Peyer's patch (tissue), 4 donors: ENCODE measurements at regions not wholly inside any gene's neighbourhood (a gene's known extent, or its start where the extent isn't known, plus 50 kb on each side); places are given as distances from the start of the nearest gene placed in this dataset.
"Not testable (repeated sequence)": the region's sequence is repeated elsewhere in the genome, so short reads cannot be mapped to it uniquely, and the experiment has no call there.

Source experiments
- DNase-seq, 3 donors: peaks; one replicate each; pipeline ENCODE4 v3.0.0-alpha.2; 2017 to 2019
- H3K27ac ChIP-seq, 4 donors: fragments of 200-600 bp; sonication (generic); one replicate each; pipeline ENCODE4 v1.5.1; 2016 to 2019
- H3K27me3 ChIP-seq, 2 donors: fragments of 200-600 bp; sonication (generic); one replicate each; pipeline ENCODE4 v1.5.1; 2019
- H3K36me3 ChIP-seq, 3 donors: fragments of 200-600 bp; sonication (generic); one replicate each; pipeline ENCODE4 v1.5.1; 2016 to 2019
- H3K4me1 ChIP-seq, 4 donors: fragments of 200-600 bp; sonication (generic); one replicate each; pipeline ENCODE4 v1.5.1; 2016 to 2019
- H3K4me3 ChIP-seq, 4 donors: fragments of 200-600 bp; sonication (generic); 1 replicate in 3 of 4; 2 replicates in 1 of 4; pipeline ENCODE4 v1.5.1; 2016 to 2019; ENCODE audit warnings: mild to moderate bottlenecking in 1 of 4
- H3K9me3 ChIP-seq, 4 donors: fragments of 200-600 bp; sonication (generic); one replicate each; pipeline ENCODE4 v1.5.1; 2016 to 2019; ENCODE audit warnings: mild to moderate bottlenecking in 1 of 4
- POLR2A ChIP-seq, 2 donors: fragments of 450-650 bp; IDR thresholded peaks; one replicate each; pipeline ENCODE4 v1.5.1; 2017; ENCODE audit warnings: antibody characterized with exemption in 2 of 2, mild to moderate bottlenecking in 2 of 2, moderate library complexity in 2 of 2
- TF ChIP-seq, protein P1 (sequence below), 6 experiments: fragments of 450-650 bp in 4 of 6; fragments of 200-600 bp in 2 of 6; sonication (generic) in 1 of 6; IDR thresholded peaks; one replicate each; pipeline ENCODE4 v1.5.1; 2017 to 2019; ENCODE audit warnings: antibody characterized with exemption in 6 of 6, mild to moderate bottlenecking in 3 of 6, moderate library complexity in 1 of 6

DNA sequence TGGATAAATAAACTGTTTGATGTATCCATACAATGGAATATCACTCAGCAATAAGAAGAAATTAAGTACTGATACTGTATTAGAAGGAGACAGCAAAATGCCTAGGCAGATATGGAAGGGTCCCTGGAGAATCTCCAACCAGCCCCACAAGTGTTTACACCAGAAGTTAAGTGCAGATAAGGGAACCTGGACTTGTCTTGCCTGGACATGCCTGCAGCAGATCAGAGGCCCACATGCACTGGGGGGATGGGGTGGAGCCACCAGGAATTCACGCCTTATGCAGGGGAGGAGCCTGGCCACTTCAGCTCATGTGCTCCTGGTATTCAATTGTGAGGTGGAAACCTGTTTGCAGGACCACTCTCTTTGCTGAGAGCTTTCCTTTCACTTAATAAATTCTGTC, 356.9 kb downstream of the TUBA3C start:
- not testable (repeated sequence) for H3K27ac ChIP-seq, H3K4me1 ChIP-seq, H3K9me3 ChIP-seq, H3K27me3 ChIP-seq, DNase-seq, H3K36me3 ChIP-seq, H3K4me3 ChIP-seq

GRCh38 chr13:18822655-18823639, 358.7 kb downstream of the TUBA3C start:
- H3K27me3 ChIP-seq, DNase-seq, H3K9me3 ChIP-seq, H3K27ac ChIP-seq, H3K4me1 ChIP-seq, H3K4me3 ChIP-seq, H3K36me3 ChIP-seq: not testable (repeated sequence)

DNA sequence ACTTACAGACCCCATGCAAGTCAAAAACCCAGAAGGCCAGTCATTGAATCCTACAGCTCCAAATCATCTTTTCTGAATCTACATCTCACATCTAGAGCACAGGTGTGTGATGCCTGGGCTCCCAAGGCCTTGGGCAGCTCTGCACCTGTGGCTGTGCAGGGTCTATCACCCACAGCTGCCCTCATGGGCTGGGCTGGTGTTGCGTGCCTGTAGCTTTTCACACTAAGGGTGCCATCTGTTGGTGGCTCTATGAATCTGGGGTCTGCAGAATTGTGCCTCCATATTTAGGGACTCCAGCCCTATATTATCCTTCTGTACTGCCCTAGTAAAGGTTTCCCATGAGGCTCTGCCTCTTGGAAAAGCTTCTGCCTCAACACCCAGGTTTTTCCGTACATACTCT, 407.6 kb downstream of the TUBA3C start:
- not testable (repeated sequence) for H3K27me3 ChIP-seq, H3K9me3 ChIP-seq, DNase-seq, H3K4me1 ChIP-seq, H3K36me3 ChIP-seq, H3K4me3 ChIP-seq, H3K27ac ChIP-seq

DNA sequence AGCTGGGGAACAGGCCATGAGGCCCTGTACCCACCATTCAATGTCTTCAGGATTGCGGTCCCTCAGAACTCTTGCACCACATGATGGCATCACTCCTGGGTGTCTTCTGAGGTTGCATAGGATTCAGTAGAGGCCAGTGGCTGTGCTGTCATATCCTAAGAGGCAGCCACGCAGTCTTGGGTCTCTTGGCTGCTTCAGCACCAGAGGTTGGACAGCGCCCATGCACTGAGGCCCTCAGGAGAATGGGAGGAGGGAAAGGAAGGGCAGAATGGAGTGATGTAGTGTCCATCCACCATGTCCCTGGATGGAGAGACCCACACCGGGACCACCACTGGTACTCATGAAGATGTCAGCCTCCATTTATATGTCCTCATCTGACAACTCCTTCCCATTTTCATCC, 439.9 kb downstream of the TUBA3C start:
- not testable (repeated sequence) for H3K27me3 ChIP-seq, H3K27ac ChIP-seq, H3K36me3 ChIP-seq, DNase-seq, H3K9me3 ChIP-seq, H3K4me3 ChIP-seq, H3K4me1 ChIP-seq

GRCh38 chr13:18739310-18739709, 442.3 kb downstream of the TUBA3C start:
- DNase-seq: no peak
- H3K4me1 ChIP-seq: no peaks in the 10 kb centered on the region

DNA sequence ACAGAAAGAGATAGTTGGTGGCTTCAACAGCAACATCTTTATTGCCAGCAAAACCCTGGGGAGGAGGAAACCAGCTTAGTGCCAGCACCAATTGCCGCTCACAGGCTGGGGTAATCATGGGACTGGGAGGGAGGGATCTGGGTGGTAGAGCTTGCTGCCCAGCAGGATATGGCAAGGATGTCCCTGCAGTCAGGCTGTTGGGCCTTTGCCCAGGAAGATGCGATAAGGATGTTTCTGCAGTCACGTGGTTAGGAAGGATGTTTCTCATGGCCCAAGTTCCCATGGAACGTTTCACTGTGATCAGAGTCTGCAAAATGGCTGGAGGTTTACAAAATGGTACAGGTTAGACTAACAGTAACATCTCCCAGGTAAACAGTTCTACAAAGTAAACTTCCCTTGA, 443.5 kb downstream of the TUBA3C start:
- DNase-seq, H3K9me3 ChIP-seq, H3K27ac ChIP-seq, H3K27me3 ChIP-seq, H3K36me3 ChIP-seq, H3K4me3 ChIP-seq, H3K4me1 ChIP-seq: not testable (repeated sequence)

More at GRCh38 chr13:18739310-18739709, 442.3 kb downstream of the TUBA3C start:
- Histone ChIP-seq H3K9me3 (peaks cover 0 to 3% (median 0%) of the 10 kb centered on the region in 4 donors), H3K4me3 (no peak overlapping the region), H3K27me3 (no peaks in the 10 kb centered on the region), H3K27ac (no peak overlapping the region), H3K36me3 (no peaks in the 10 kb centered on the region)
- TF ChIP-seq POLR2A (IDR thresholded peaks at IDR 0.05): no peak
- TF ChIP-seq, protein P1, sequence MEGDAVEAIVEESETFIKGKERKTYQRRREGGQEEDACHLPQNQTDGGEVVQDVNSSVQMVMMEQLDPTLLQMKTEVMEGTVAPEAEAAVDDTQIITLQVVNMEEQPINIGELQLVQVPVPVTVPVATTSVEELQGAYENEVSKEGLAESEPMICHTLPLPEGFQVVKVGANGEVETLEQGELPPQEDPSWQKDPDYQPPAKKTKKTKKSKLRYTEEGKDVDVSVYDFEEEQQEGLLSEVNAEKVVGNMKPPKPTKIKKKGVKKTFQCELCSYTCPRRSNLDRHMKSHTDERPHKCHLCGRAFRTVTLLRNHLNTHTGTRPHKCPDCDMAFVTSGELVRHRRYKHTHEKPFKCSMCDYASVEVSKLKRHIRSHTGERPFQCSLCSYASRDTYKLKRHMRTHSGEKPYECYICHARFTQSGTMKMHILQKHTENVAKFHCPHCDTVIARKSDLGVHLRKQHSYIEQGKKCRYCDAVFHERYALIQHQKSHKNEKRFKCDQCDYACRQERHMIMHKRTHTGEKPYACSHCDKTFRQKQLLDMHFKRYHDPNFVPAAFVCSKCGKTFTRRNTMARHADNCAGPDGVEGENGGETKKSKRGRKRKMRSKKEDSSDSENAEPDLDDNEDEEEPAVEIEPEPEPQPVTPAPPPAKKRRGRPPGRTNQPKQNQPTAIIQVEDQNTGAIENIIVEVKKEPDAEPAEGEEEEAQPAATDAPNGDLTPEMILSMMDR (IDR thresholded peaks at IDR 0.05): no peak

- not testable (repeated sequence) for H3K27ac ChIP-seq, H3K9me3 ChIP-seq, H3K4me3 ChIP-seq, H3K36me3 ChIP-seq, H3K27me3 ChIP-seq, DNase-seq, H3K4me1 ChIP-seq
Measured at GRCh38 chr13:18727138-18727537, 454.5 kb downstream of the TUBA3C start.

- not testable (repeated sequence) for H3K27ac ChIP-seq, H3K9me3 ChIP-seq, H3K4me1 ChIP-seq, H3K27me3 ChIP-seq, H3K4me3 ChIP-seq, DNase-seq, H3K36me3 ChIP-seq
Measured at GRCh38 chr13:18726524-18726923, 455.1 kb downstream of the TUBA3C start.

- H3K27ac ChIP-seq, DNase-seq, H3K4me3 ChIP-seq, H3K27me3 ChIP-seq, H3K36me3 ChIP-seq, H3K9me3 ChIP-seq, H3K4me1 ChIP-seq: not testable (repeated sequence)
Measured at GRCh38 chr13:18725242-18725822, 456.3 kb downstream of the TUBA3C start.

GRCh38 chr13:18714889-18715288, 466.7 kb downstream of the TUBA3C start:
- no peaks in the 10 kb centered on the region for H3K9me3 ChIP-seq
- no peaks in the 10 kb centered on the region for H3K27me3 ChIP-seq
- H3K4me1 ChIP-seq: no peaks in the 10 kb centered on the region
- no peaks in the 10 kb centered on the region for H3K36me3 ChIP-seq
- H3K27ac ChIP-seq: no peak overlapping the region
- TF ChIP-seq, protein P1 (IDR thresholded peaks at IDR 0.05): no peak
- no peak for TF ChIP-seq POLR2A (IDR thresholded peaks at IDR 0.05)
- DNase-seq: no peak
- no peak overlapping the region for H3K4me3 ChIP-seq

- H3K27me3 ChIP-seq, H3K36me3 ChIP-seq, H3K4me1 ChIP-seq: not testable (repeated sequence)
Measured at GRCh38 chr13:18710673-18711072, 471.0 kb downstream of the TUBA3C start.

DNA sequence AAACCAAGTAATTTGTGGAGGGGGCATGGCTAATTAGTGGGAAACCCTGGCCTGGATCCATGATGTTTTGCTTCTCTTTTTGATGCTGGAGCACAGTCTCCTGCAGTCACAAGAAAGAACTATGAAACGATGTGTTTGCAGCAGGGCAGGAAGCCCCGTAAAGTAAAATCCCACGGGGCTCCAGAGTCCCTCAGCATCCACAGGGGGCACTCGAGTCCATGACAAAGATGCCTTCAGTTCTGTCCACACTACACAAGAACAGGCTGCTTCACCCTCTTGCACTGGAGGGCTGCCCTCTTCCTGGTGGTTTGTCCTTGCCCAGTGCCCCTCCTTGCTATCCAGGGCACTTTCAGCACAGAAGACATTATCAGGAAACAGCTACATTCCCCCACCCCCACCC, 475.1 kb downstream of the TUBA3C start:
- not testable (repeated sequence) for DNase-seq, H3K4me3 ChIP-seq, H3K27ac ChIP-seq, H3K27me3 ChIP-seq, H3K36me3 ChIP-seq, H3K4me1 ChIP-seq, H3K9me3 ChIP-seq

More at GRCh38 chr13:18710673-18711072, 471.0 kb downstream of the TUBA3C start:
- not testable (repeated sequence) for H3K27ac ChIP-seq, H3K9me3 ChIP-seq, H3K4me3 ChIP-seq, DNase-seq
